Endodermal cell (in vitro differentiated cells): ENCODE measurements at regions not wholly inside any gene's neighbourhood (a gene's known extent, or its start where the extent isn't known, plus 50 kb on each side); places are given as distances from the start of the nearest gene placed in this dataset.

Source experiments
- DNase-seq: peaks from one replicate; pipeline ENCODE4 v3.0.0-alpha.2; 2017
- H3K27ac ChIP-seq: 2 replicates; pipeline ENCODE4 v1.5.1; 2013; ENCODE audit warnings: mild to moderate bottlenecking, low read depth, low read length, moderate library complexity
- H3K27me3 ChIP-seq: 2 replicates; pipeline ENCODE4 v1.6.1; 2013; ENCODE audit warnings: mild to moderate bottlenecking, low read length, moderate library complexity; ENCODE audit not compliant: insufficient read depth, control insufficient read depth, poor library complexity, severe bottlenecking
- H3K36me3 ChIP-seq: 2 replicates; pipeline ENCODE4 v1.7.0; 2013; ENCODE audit warnings: mild to moderate bottlenecking, low read length, moderate library complexity; ENCODE audit not compliant: control insufficient read depth, insufficient read depth
- H3K4me1 ChIP-seq: one replicate; pipeline ENCODE4 v1.7.0; 2013; ENCODE audit warnings: low read length; ENCODE audit not compliant: control insufficient read depth, insufficient read depth
- H3K4me3 ChIP-seq: 2 replicates; pipeline ENCODE4 v1.5.1; 2013; ENCODE audit warnings: mild to moderate bottlenecking, low read length, moderate library complexity
- H3K9ac ChIP-seq: 2 replicates; pipeline ENCODE4 v1.6.1; 2013; ENCODE audit warnings: mild to moderate bottlenecking, low read length, moderate library complexity; ENCODE audit not compliant: poor library complexity, severe bottlenecking; ENCODE audit errors: extremely low read depth
- H3K9me3 ChIP-seq: 2 replicates; pipeline ENCODE4 v1.6.1; 2013; ENCODE audit warnings: mild to moderate bottlenecking, low read length, moderate library complexity; ENCODE audit not compliant: control insufficient read depth
- H3K27ac Mint-ChIP-seq: 2 replicates; pipeline ENCODE4 v1.8.0; 2020; ENCODE audit warnings: mixed read lengths
- H3K27me3 Mint-ChIP-seq: 2 replicates; pipeline ENCODE4 v1.8.0; 2021; ENCODE audit warnings: mild to moderate bottlenecking, mixed read lengths; ENCODE audit not compliant: insufficient read depth
- H3K36me3 Mint-ChIP-seq: 2 replicates; pipeline ENCODE4 v1.8.0; 2020; ENCODE audit warnings: low read depth, mixed read lengths
- H3K4me1 Mint-ChIP-seq: 2 replicates; pipeline ENCODE4 v1.8.0; 2020; ENCODE audit warnings: mixed read lengths
- H3K4me3 Mint-ChIP-seq: 2 replicates; pipeline ENCODE4 v1.8.0; 2020; ENCODE audit warnings: mild to moderate bottlenecking, moderate library complexity, mixed read lengths
- H3K9me3 Mint-ChIP-seq: 2 replicates; pipeline ENCODE4 v1.8.0; 2020; ENCODE audit warnings: mild to moderate bottlenecking, mixed read lengths
- WGBS, 2 experiments: methylation state at CpG; one replicate each; pipeline versions ENCODE4 v1.1.5 to v1.1.7; 2013; ENCODE audit warnings: missing lambda C conversion rate in 2 of 2, mixed read lengths in 1 of 2; ENCODE audit not compliant: insufficient coverage in 1 of 2, insufficient read length in 1 of 2; 5-methylcytosine and 5-hydroxymethylcytosine counted together
- TF ChIP-seq, protein P1 (sequence below): fragments of 200-600 bp; sonication (generic); conservative IDR thresholded peaks from 2 replicates; pipeline ENCODE4 v1.5.0; 2021; ENCODE audit warnings: antibody characterized with exemption, mild to moderate bottlenecking

DNA sequence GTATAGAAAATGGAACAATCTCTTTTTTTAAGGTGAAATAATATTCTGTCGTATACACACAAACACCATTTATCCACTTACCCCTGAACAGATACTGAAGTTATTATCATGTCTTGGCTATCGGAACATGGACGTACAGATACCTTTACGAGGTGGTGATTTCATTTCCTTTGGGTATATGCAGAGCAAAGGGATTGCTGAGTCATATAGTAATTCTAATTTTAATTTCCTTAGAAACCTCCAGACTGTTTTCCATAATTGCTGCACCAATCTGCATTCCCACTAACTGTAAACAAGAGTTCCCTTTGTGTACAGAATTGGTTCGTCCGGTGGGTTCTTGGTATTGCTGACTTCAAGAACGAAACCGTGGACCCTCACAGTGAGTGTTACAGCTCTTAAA lies 179.4 kb downstream of the SHOX2 start:
- Mint-ChIP-seq H3K9me3 (peaks cover 2% of the 10 kb centered on the region), H3K27me3 (no peaks in the 10 kb centered on the region), H3K4me1 (no peaks in the 10 kb centered on the region), H3K27ac (no peak overlapping the region), H3K36me3 (no peaks in the 10 kb centered on the region), H3K4me3 (no peak overlapping the region)
- Histone ChIP-seq H3K27ac (no peak overlapping the region), H3K36me3 (no peaks in the 10 kb centered on the region), H3K4me1 (no peaks in the 10 kb centered on the region), H3K27me3 (no peaks in the 10 kb centered on the region), H3K4me3 (no peak overlapping the region), H3K9ac (no peak overlapping the region), H3K9me3 (no peaks in the 10 kb centered on the region)
- DNase-seq: no peak
- TF ChIP-seq, protein P1, sequence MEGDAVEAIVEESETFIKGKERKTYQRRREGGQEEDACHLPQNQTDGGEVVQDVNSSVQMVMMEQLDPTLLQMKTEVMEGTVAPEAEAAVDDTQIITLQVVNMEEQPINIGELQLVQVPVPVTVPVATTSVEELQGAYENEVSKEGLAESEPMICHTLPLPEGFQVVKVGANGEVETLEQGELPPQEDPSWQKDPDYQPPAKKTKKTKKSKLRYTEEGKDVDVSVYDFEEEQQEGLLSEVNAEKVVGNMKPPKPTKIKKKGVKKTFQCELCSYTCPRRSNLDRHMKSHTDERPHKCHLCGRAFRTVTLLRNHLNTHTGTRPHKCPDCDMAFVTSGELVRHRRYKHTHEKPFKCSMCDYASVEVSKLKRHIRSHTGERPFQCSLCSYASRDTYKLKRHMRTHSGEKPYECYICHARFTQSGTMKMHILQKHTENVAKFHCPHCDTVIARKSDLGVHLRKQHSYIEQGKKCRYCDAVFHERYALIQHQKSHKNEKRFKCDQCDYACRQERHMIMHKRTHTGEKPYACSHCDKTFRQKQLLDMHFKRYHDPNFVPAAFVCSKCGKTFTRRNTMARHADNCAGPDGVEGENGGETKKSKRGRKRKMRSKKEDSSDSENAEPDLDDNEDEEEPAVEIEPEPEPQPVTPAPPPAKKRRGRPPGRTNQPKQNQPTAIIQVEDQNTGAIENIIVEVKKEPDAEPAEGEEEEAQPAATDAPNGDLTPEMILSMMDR: no peak
- WGBS, 2 experiments: 87 to 96% methylated on average over 2 to 8 of the region's 8 CpGs

DNA sequence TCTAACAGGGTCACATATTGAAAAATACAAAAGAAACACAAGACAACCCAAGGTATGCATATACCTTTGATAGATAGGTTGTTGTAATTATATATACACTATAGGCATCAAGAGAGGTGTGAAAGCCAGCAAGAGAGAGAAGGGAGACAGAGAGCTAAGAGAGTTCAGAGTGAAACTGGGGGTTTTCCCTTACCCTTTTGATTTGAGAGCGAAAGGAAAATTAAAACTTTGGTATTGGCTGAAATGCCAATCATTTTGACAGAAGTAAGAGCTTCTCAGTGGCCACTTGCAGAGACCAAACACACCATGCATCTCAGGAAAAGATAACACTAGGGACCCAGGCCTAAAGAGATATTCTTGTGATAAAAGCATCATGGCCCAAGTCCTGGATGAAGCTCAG lies 183.6 kb downstream of the SHOX2 start:
- Histone ChIP-seq H3K27ac (no peak overlapping the region), H3K9me3 (no peaks in the 10 kb centered on the region), H3K4me3 (no peak overlapping the region), H3K9ac (no peak overlapping the region), H3K27me3 (no peaks in the 10 kb centered on the region), H3K4me1 (no peaks in the 10 kb centered on the region), H3K36me3 (no peaks in the 10 kb centered on the region)
- Mint-ChIP-seq H3K27ac (no peak overlapping the region), H3K4me3 (no peak overlapping the region), H3K4me1 (no peaks in the 10 kb centered on the region), H3K9me3 (peaks cover 2% of the 10 kb centered on the region), H3K36me3 (no peaks in the 10 kb centered on the region), H3K27me3 (no peaks in the 10 kb centered on the region)
- no peak for DNase-seq
- TF ChIP-seq, protein P1: no peak
- 100% methylated on average over 1 of the region's 1 CpG; no CpG with 5 or more reads in 1 of the 2 experiments for WGBS, 2 experiments

DNA sequence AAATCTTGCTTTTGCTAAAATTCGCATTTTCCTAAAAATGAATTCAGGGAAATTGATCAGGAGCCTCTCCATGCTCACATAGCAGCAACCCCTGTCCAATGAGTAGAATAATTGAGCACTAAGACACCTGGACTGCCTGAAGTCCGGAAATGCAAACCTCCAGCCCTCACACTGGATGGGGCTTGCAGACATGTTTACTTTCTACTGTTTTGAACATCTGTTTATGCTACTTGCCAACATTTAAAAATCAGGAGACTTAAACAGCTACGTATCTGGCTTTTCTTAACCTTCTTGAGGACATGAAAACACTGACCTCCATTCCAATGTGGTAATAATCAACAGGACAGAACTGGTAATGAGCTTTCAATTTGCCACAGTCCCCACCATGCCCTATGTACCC lies 184.4 kb downstream of the SHOX2 start:
- Mint-ChIP-seq H3K9me3 (peaks cover 2% of the 10 kb centered on the region), H3K27me3 (no peaks in the 10 kb centered on the region), H3K36me3 (no peaks in the 10 kb centered on the region), H3K4me3 (no peak overlapping the region), H3K27ac (no peak overlapping the region), H3K4me1 (peaks cover 4% of the 10 kb centered on the region)
- Histone ChIP-seq H3K9ac (no peak overlapping the region), H3K27me3 (no peaks in the 10 kb centered on the region), H3K4me3 (no peak overlapping the region), H3K27ac (no peak overlapping the region), H3K4me1 (no peaks in the 10 kb centered on the region), H3K36me3 (no peaks in the 10 kb centered on the region), H3K9me3 (no peaks in the 10 kb centered on the region)
- WGBS, 2 experiments: 88 to 100% methylated on average over 2 to 3 of the region's 3 CpGs
- TF ChIP-seq, protein P1: no peak
- no peak for DNase-seq
